PFSK-1 (cell line): ENCODE measurements at regions not wholly inside any gene's neighbourhood (a gene's known extent, or its start where the extent isn't known, plus 50 kb on each side); places are given as distances from the start of the nearest gene placed in this dataset.

Experiments
- FOXP2 ChIP-seq: optimal IDR thresholded peaks from 2 replicates; pipeline ENCODE3; 2011; ENCODE audit warnings: borderline replicate concordance, control low read depth, inconsistent platforms; ENCODE audit not compliant: insufficient read depth; ENCODE audit errors: extremely low read length, extremely low read depth
- POLR2AphosphoS5 ChIP-seq: IDR thresholded peaks from 2 replicates; pipeline ENCODE4 v1.6.1; 2012; ENCODE audit warnings: low read depth, mild to moderate bottlenecking, control low read depth, low read length, moderate library complexity
- REST ChIP-seq, 2 experiments: IDR thresholded peaks; 2 replicates each; pipeline versions ENCODE4 v1.6.1 to v1.8.0; 2011 to 2012; ENCODE audit warnings: low read depth in 2 of 2, low read length in 2 of 2, control low read depth in 1 of 2, inconsistent platforms in 1 of 2, mild to moderate bottlenecking in 1 of 2, moderate library complexity in 1 of 2; ENCODE audit not compliant: insufficient read depth in 1 of 2
- SIN3A ChIP-seq: IDR thresholded peaks from 2 replicates; pipeline ENCODE4 v1.6.1; 2012; ENCODE audit warnings: mild to moderate bottlenecking, low read length, moderate library complexity, borderline replicate concordance; ENCODE audit not compliant: insufficient read depth
- TAF1 ChIP-seq: IDR thresholded peaks from 2 replicates; pipeline ENCODE4 v1.6.1; 2012; ENCODE audit warnings: low read length, control low read depth, borderline replicate concordance; ENCODE audit not compliant: insufficient read depth

GRCh38 chr5:158492136-158492535 lies 607.6 kb downstream of the EBF1 start:
- TF ChIP-seq POLR2AphosphoS5 (no peak), REST (IDR thresholded peaks at IDR 0.05; ENCODE audit: insufficient read depth in 1 of 2, low read depth in 2 of 2, low read length in 2 of 2) (no peak), SIN3A (no peak), TAF1 (no peak), FOXP2 (no peak)
